GM21526 (cell line): ENCODE measurements at regions not wholly inside any gene's neighbourhood (a gene's known extent, or its start where the extent isn't known, plus 50 kb on each side); places are given as distances from the start of the nearest gene placed in this dataset.
"Not testable (repeated sequence)": the region's sequence is repeated elsewhere in the genome, so short reads cannot be mapped to it uniquely, and the experiment has no call there.

ENCODE experiments used
- ATAC-seq: cut with Tn5 transposase; IDR thresholded peaks from one replicate; pipeline ENCODE4 v1.9.1; 2021; ENCODE audit warnings: moderate library complexity; ENCODE audit not compliant: unreplicated experiment, low FRiP score

DNA sequence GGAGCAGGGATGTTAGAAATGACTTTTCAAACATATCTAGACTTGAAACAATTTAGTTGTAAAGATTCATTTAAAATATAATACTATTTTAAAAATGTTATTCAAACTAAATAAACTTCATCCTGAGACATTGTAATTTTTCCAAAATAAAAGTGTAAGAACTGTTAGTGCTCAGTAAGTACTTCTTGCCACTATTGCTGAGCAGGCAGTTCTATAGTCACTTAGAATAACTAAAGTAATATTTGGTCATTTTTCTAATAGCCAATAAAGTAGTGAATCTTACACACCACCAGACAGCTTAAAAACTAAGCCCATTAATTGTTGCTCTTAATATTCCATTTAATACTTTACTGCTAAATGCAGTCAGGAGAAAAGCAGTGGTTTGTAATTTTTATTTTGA lies 1120.0 kb upstream of the CDH10 start:
- ATAC-seq, result no peak

DNA sequence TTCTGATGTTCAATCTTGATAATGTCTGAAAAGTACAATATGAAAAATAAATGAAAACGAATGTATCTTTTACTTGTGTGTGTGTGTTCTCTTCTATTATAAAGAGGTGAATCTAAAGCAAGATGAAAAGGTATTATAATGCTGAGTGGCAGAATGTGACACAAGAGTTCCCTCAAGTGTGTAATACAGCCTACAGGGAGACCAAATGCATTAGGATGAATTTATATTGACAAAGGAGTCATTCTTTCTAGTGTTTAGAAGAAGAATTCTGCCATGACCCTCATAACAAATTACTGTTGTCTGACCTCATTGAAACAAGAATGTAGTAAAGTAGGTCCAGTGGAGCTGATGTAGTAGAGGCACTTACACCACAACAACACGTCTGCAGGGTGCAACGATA lies 1119.0 kb upstream of the CDH10 start:
- ATAC-seq, result no peak

GRCh38 chr5:25754895-25755294 lies 1110.1 kb upstream of the CDH10 start:
- ATAC-seq, result no peak

GRCh38 chr5:25744908-25745307 lies 1100.1 kb upstream of the CDH10 start:
- ATAC-seq, result no peak

DNA sequence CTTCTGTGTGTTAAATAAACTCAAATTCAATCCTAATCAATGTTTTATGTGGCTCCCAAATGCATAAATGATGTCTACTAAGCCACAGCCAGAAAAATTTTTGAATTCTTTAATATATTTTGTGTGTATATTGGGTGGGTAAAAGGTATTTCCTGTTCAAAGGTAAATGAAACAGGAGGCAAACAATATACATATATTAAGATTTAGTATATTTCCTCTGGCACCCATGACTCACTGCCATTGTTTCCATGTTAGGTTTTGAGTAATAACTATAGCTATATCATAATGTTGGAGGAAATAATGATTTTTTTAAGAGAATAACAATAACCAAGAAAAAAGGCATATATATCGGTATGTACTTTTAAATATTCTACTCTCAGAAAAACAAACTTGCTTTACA lies 1071.9 kb upstream of the CDH10 start:
- ATAC-seq, result no peak

GRCh38 chr5:25713259-25713658 lies 1068.5 kb upstream of the CDH10 start:
- no peak for ATAC-seq

DNA sequence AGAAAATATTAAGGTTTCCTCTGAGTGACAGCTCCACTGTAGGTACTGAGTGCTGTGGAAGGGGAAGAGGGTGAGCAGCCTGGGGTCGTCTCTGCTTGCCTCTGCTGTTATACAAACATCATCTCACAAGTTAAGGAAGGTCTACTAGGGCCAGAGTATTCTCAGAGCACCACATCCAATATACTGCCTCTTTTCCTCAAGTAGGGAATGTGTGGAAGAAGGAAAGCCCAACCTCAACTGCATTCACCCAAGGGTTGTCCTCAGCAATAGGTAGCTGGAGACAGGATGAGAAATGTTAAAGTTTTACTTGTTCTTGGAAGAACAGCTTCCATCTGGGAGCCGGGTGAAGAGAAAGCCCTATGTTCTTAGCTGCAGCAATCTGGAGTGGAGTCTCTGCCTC lies 1062.3 kb upstream of the CDH10 start:
- ATAC-seq, result no peak

DNA sequence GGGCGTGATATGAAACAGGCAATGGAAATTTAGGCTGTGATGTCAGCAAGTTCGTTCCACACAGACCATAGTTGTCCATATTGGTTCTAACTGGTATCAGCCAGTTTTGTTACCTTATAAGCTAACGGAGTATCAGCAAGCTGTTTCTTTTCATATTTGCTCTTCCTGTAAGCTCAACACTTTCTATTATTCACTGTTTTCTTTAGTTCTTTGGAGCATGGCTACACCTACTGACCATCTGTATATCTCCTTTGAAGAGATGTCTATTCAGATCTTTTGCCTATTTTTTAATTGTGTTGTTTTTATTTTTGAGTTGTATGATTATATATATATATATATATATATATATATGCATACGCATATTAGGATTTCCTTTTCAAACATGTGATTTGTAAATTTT lies 1057.2 kb upstream of the CDH10 start:
- ATAC-seq, result no peak

DNA sequence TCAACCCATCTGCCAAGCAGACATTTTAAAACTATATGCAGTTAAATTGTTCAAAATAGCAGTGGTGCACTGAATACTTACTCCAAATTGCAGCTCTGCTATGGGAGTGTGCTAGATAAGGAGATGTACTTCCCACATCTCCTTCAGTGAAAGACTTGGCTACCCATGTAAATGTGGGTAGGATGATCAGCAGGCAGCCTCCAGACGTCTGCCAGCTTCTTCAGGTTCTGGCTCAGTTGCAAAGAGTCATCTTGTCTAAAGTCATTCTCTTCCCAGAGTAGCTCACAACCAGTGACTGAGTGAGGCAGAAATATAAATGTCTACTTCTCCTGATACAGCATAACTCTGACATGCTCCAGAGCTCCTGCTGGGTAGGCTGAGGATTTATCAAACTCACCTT lies 1050.0 kb upstream of the CDH10 start:
- no peak for ATAC-seq

DNA sequence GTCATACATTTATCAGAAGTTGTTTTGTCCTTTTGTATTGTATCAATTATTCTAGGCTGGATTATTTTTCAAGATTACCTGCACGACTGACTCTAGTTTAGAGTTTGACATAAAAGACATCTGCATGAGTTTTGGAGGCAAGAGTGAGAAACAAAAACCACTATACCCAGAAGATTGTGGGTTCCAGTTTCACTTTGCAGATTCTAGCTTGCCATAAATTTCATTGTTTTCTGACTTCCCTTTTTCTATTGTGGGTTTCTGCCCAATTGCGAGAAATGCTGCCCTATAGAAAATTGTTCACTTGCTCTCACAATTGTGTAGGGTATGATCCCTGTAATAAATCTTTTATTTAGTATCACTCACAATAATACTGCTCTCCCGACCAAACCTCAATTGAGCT lies 1043.4 kb upstream of the CDH10 start:
- ATAC-seq, result peak; percentile 66

GRCh38 chr5:25669645-25670401 lies 1025.0 kb upstream of the CDH10 start:
- no peak for ATAC-seq

- ATAC-seq, result no peak
Measured at GRCh38 chr5:25662610-25663009, 1017.8 kb upstream of the CDH10 start.

DNA sequence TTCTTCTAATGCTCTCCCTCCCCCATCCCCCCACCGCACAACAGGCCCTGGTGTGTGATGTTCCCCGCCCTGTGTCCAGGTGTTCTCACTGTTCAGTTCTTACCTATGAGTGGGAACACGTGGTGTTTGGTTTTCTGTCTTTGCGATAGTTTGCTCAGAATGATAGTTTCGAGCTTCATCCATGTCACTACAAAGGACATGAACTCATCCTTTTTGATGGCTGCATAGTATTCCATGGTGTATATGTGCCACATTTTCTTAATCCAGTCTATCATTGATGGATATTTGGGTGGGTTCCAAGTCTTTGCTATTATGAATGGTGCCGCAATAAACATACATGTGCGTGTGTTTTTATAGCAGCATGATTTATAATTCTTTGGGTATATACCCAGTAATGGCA lies 1005.5 kb upstream of the CDH10 start:
- ATAC-seq, result not testable (repeated sequence)

DNA sequence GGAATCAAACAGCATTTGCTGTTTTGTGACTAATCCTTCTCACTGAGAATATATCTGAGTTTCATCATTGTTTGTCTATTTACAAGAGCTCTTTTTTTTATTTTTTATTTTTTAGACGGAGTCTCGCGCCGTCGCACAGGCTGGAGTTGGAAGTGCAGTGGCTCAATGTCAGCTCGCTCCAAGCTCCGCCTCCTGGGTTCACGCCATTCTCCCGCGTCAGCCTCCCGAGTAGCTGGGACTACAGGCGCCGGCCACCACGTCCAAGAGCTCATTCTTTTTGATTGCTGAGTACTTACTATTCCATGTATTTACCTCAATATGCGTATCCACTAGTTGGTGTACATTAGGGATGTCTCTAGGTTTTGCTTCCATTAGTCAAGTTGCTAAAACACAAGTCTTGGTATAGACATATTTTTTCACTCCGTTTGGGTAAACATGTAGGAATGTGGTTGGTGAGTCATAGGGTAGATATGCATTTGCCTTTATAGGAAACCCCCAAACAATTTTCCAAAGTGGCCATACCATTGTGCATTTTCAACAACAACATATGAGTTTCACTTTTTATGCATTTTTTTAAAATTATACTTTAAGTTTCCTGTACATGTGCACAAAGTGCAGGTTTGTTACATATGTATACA lies 1005.0 kb upstream of the CDH10 start:
- ATAC-seq, result no peak

DNA sequence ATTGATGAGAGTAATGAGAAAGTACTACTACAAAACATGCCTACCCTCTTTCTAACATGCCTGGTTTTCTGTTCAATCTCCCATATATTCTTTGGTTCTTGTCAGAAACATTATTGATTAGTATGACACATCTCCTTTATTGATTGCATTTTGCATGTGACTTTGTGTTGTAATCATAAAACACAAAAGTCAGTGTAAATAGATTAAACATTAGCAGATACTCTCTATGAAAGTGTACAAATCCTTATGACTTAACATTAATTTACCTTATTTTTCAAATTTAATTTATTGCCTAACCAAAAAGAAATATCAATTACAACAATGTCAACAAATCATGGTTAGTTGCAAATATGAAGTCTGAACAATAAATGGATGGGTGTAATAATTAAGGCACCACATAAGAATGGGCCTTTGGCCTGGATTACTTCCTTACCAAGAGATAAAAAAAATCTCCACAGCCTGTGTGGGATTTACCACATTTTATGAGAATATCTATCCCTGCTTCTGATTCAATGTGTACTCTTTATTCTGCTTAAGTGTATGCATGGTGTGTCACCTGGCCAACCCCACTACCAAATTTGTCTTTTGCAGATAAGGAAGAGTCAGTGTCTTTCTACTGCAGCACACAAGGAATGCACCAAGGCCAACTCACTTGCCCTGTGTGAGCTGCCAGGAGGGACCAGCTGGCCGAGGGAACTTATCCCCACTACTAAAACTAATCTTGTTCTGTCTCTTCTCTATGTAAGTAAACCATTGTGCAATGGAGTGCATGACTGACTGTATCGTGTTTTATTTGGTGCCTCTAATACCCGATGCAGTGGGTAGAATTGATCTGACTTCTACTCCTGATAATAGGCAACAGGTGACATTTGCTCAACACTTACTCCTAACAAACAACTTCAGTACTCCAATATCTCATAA lies 1001.9 kb upstream of the CDH10 start:
- no peak for ATAC-seq

- no peak for ATAC-seq
Measured at GRCh38 chr5:25641124-25641523, 996.3 kb upstream of the CDH10 start.

- ATAC-seq, result no peak
Measured at GRCh38 chr5:25619273-25619672, 974.5 kb upstream of the CDH10 start.

GRCh38 chr5:25618821-25619220 lies 974.0 kb upstream of the CDH10 start:
- no peak for ATAC-seq

GRCh38 chr5:25614466-25614865 lies 969.7 kb upstream of the CDH10 start:
- no peak for ATAC-seq

DNA sequence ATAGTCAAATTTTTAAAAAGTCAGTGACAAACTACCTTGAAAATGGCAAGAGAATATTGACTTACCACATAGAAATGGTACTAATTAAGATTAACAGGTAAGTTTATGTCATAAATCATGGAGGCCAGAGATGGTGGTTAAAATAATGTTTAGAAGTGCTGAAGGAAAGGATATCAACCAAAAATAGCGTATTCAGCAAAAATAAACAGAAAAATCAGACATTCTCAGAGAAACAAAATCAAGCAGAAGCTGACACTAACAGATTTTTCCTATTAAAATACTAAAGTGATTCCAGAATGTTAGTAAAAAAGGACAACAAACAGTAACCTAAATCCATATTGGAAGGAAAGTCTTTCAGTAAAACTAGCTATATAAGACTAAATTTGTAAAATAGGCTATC lies 959.9 kb upstream of the CDH10 start:
- ATAC-seq, result no peak

- ATAC-seq, result no peak
Measured at GRCh38 chr5:25579111-25579510, 934.3 kb upstream of the CDH10 start.
